Neural progenitor cell (in vitro differentiated cells): ENCODE measurements at regions not wholly inside any gene's neighbourhood (a gene's known extent, or its start where the extent isn't known, plus 50 kb on each side); places are given as distances from the start of the nearest gene placed in this dataset.

Source experiments
- DNase-seq: peaks from one replicate; pipeline ENCODE4 v3.0.0-alpha.2; 2016; ENCODE audit warnings: low spot score
- H2AFZ ChIP-seq: fragments of 200-600 bp; sonication (generic); replicated peaks from 2 replicates; pipeline ENCODE4 v1.6.1; 2016; ENCODE audit warnings: antibody characterized with exemption
- H3F3A ChIP-seq: fragments of 200-600 bp; sonication (generic); 2 replicates; pipeline ENCODE4 v1.6.1; 2016; ENCODE audit warnings: antibody characterized with exemption, low read depth
- H3K27ac ChIP-seq: fragments of 200-600 bp; sonication (generic); 2 replicates; pipeline ENCODE4 v1.5.1; 2016; ENCODE audit warnings: mild to moderate bottlenecking
- H3K27me3 ChIP-seq: fragments of 200-600 bp; sonication (generic); 2 replicates; pipeline ENCODE4 v1.6.1; 2016; ENCODE audit warnings: mild to moderate bottlenecking, moderate library complexity
- H3K36me3 ChIP-seq: fragments of 200-600 bp; sonication (generic); 2 replicates; pipeline ENCODE4 v1.5.1; 2016
- H3K4me1 ChIP-seq: fragments of 200-600 bp; sonication (generic); 2 replicates; pipeline ENCODE4 v1.6.1; 2016; ENCODE audit warnings: mixed run types
- H3K4me2 ChIP-seq: fragments of 200-600 bp; sonication (generic); 2 replicates; pipeline ENCODE4 v1.6.1; 2016
- H3K4me3 ChIP-seq: fragments of 200-600 bp; sonication (generic); 2 replicates; pipeline ENCODE4 v1.5.1; 2016
- H3K79me2 ChIP-seq: fragments of 200-600 bp; sonication (generic); 2 replicates; pipeline ENCODE4 v1.6.1; 2016; ENCODE audit warnings: low read depth
- H3K9ac ChIP-seq: fragments of 200-600 bp; sonication (generic); 2 replicates; pipeline ENCODE4 v1.6.1; 2016
- H3K9me3 ChIP-seq: fragments of 200-600 bp; sonication (generic); 2 replicates; pipeline ENCODE4 v1.5.1; 2016; ENCODE audit warnings: low read depth
- H4K20me1 ChIP-seq: fragments of 200-600 bp; sonication (generic); 2 replicates; pipeline ENCODE4 v1.6.1; 2016; ENCODE audit warnings: low read depth
- H3K27ac Mint-ChIP-seq: 3 replicates; pipeline ENCODE4 v1.8.0; 2021; ENCODE audit warnings: mixed read lengths
- H3K27me3 Mint-ChIP-seq: 2 replicates; pipeline ENCODE4 v1.8.0; 2022; ENCODE audit warnings: low read depth, mild to moderate bottlenecking, inconsistent platforms, moderate library complexity, mixed read lengths; ENCODE audit not compliant: insufficient read depth
- H3K36me3 Mint-ChIP-seq: 3 replicates; pipeline ENCODE4 v1.8.0; 2021; ENCODE audit warnings: mixed read lengths
- H3K4me1 Mint-ChIP-seq: 3 replicates; pipeline ENCODE4 v1.8.0; 2021; ENCODE audit warnings: mixed read lengths
- H3K4me3 Mint-ChIP-seq: 3 replicates; pipeline ENCODE4 v1.8.0; 2021; ENCODE audit warnings: mild to moderate bottlenecking, moderate library complexity, mixed read lengths
- H3K9me3 Mint-ChIP-seq: 3 replicates; pipeline ENCODE4 v1.8.0; 2020; ENCODE audit warnings: mixed read lengths
- CTCF ChIP-seq: fragments of 200-600 bp; sonication (generic); IDR thresholded peaks from 2 replicates; pipeline ENCODE4 v1.5.1; 2017; ENCODE audit warnings: antibody characterized with exemption, mild to moderate bottlenecking
- EZH2 ChIP-seq: fragments of 200-600 bp; sonication (generic); IDR thresholded peaks from 2 replicates; pipeline ENCODE4 v1.6.1; 2017; ENCODE audit warnings: antibody characterized with exemption, mild to moderate bottlenecking, moderate library complexity
- EZH2phosphoT487 ChIP-seq: fragments of 200-600 bp; sonication (generic); IDR thresholded peaks from 2 replicates; pipeline ENCODE4 v1.6.1; 2017; ENCODE audit warnings: antibody characterized with exemption

GRCh38 chr2:59874361-59874760 is 679.1 kb downstream of the BCL11A start:
- H4K20me1 ChIP-seq, result no peaks in the 10 kb centered on the region
- Mint-ChIP-seq H3K4me1 (peaks cover under 1% of the 10 kb centered on the region), H3K4me3 (no peak overlapping the region), H3K36me3 (no peaks in the 10 kb centered on the region), H3K9me3 (no peaks in the 10 kb centered on the region), H3K27ac (no peak overlapping the region), H3K27me3 (peaks cover 9% of the 10 kb centered on the region)
- TF ChIP-seq CTCF (no peak), EZH2 (no peak), EZH2phosphoT487 (no peak)
- H3K27me3 ChIP-seq, result no peaks in the 10 kb centered on the region
- H2AFZ ChIP-seq, result no peak overlapping the region
- no peaks in the 10 kb centered on the region for H3K9me3 ChIP-seq
- no peak overlapping the region for H3K4me2 ChIP-seq
- no peak overlapping the region for H3K9ac ChIP-seq
- DNase-seq, result no peak
- H3K36me3 ChIP-seq, result no peaks in the 10 kb centered on the region
- H3F3A ChIP-seq, result no peaks in the 10 kb centered on the region
- H3K79me2 ChIP-seq, result no peaks in the 10 kb centered on the region
- no peak overlapping the region for H3K27ac ChIP-seq
- H3K4me3 ChIP-seq, result no peak overlapping the region
- peaks cover 7% of the 10 kb centered on the region for H3K4me1 ChIP-seq

- TF ChIP-seq CTCF (no peak), EZH2 (no peak), EZH2phosphoT487 (no peak)
- no peak overlapping the region for H3K27ac Mint-ChIP-seq
- H3K9me3 Mint-ChIP-seq, result no peaks in the 10 kb centered on the region
Measured at GRCh38 chr2:59871830-59872229, 681.6 kb downstream of the BCL11A start.

GRCh38 chr2:59868981-59869380 is 684.5 kb downstream of the BCL11A start:
- Histone ChIP-seq H3F3A (no peaks in the 10 kb centered on the region), H2AFZ (no peak overlapping the region), H3K27ac (no peak overlapping the region), H3K27me3 (no peaks in the 10 kb centered on the region), H3K79me2 (no peaks in the 10 kb centered on the region), H3K4me2 (no peak overlapping the region), H3K9me3 (no peaks in the 10 kb centered on the region), H3K4me3 (no peak overlapping the region), H4K20me1 (no peaks in the 10 kb centered on the region), H3K4me1 (no peaks in the 10 kb centered on the region), H3K36me3 (no peaks in the 10 kb centered on the region), H3K9ac (no peak overlapping the region)
- H3K36me3 Mint-ChIP-seq, result no peaks in the 10 kb centered on the region
- no peak for TF ChIP-seq EZH2
- no peak for TF ChIP-seq CTCF
- TF ChIP-seq EZH2phosphoT487, result no peak
- no peaks in the 10 kb centered on the region for H3K4me1 Mint-ChIP-seq
- H3K27me3 Mint-ChIP-seq, result peaks cover 10% of the 10 kb centered on the region
- H3K4me3 Mint-ChIP-seq, result no peak overlapping the region
- H3K27ac Mint-ChIP-seq, result no peak overlapping the region
- H3K9me3 Mint-ChIP-seq, result no peaks in the 10 kb centered on the region
- no peak for DNase-seq

More at GRCh38 chr2:59871830-59872229, 681.6 kb downstream of the BCL11A start:
- Histone ChIP-seq H3K27me3 (no peaks in the 10 kb centered on the region), H3K27ac (no peak overlapping the region), H3K4me1 (peaks cover 7% of the 10 kb centered on the region), H3K9ac (no peak overlapping the region), H2AFZ (no peak overlapping the region), H3K36me3 (no peaks in the 10 kb centered on the region), H4K20me1 (no peaks in the 10 kb centered on the region), H3K79me2 (no peaks in the 10 kb centered on the region), H3K4me3 (no peak overlapping the region), H3K9me3 (no peaks in the 10 kb centered on the region), H3F3A (no peaks in the 10 kb centered on the region), H3K4me2 (no peak overlapping the region)
- H3K36me3 Mint-ChIP-seq, result no peaks in the 10 kb centered on the region
- H3K27me3 Mint-ChIP-seq, result peaks cover 3% of the 10 kb centered on the region
- DNase-seq, result no peak
- H3K4me3 Mint-ChIP-seq, result no peak overlapping the region
- no peaks in the 10 kb centered on the region for H3K4me1 Mint-ChIP-seq
